Dermis blood vessel endothelial cell (primary cell): ENCODE measurements at regions not wholly inside any gene's neighbourhood (a gene's known extent, or its start where the extent isn't known, plus 50 kb on each side); places are given as distances from the start of the nearest gene placed in this dataset.

Experiments used
- DNase-seq: peaks from one replicate; pipeline ENCODE4 v3.0.0; 2010

DNA sequence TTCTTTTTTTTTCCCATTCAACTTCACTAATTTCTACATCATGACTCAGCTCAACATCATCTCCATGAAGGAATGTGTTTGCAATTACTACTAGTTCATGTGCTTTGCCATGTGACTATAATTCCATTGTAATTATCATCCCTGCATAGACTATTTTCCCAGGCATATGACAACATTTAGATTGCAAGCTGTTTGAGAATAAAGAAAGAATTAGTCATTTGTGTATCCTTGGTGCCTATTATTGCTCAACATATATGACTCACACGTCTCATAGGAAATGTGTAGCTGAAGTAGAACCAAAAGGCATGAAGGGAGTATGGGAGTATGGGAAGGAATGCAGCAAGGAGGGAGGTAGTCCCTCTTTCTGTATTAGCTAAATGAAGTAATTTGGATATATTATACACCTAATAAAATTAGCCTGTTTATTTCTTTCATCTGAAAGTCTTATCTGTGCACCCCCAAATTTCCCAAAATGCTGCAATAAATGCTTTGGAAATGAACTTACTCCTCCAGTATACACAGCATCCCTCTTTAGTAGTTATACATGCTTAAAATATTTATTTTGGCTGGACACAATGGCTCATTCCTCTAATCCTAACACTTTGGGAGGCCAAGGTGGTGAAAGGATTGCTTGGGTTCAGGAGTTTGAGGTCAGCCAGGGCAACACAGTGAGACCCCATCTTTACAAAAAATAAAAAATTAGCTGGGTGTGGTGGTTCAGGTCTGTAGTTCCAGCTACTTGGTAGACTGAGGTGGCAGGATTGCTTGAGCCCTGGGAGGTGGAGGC is 316.9 kb upstream of the ADGRL4 start:
- peak; percentile 33 for DNase-seq

- no peak for DNase-seq
Observed at GRCh38 chr1:79322511-79323027, 316.0 kb upstream of the ADGRL4 start.

DNA sequence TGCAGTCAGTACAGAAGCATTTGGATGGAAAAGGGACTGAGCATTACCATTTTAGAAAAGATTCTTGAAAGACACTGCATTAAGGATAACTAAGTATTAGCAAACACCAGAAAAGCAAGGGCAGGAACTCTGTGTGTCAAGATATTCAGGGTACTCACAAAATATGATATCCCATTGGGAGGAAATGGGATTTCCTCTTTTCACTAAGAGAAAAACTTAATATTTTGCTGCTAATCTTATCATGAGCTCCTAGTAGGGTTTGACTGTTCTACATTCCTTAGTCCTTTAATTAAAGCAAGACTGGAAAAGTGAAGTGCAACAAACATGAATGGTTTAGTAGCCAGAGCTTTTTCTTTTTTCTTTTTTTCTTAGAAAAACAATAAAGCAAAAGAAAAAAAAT is 305.9 kb upstream of the ADGRL4 start:
- DNase-seq = no peak

DNA sequence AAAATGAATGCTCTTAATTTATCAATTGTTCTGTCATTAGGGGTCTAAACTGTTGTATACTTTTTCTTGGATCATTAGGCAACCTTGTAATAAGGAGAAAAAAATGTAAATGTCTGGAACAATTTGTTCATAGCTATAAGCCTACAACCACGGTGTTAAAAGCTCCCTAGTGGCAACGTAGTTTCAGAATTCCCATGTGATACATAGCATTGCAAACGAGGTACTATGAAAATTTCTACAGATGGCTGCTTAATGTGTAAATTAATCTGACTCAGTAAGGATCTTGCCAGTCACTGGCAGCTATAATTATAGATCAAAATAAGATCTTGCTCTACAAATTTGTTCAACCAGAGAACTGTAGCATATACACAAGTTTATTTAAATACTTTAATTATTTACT is 304.1 kb upstream of the ADGRL4 start:
- DNase-seq = no peak

DNA sequence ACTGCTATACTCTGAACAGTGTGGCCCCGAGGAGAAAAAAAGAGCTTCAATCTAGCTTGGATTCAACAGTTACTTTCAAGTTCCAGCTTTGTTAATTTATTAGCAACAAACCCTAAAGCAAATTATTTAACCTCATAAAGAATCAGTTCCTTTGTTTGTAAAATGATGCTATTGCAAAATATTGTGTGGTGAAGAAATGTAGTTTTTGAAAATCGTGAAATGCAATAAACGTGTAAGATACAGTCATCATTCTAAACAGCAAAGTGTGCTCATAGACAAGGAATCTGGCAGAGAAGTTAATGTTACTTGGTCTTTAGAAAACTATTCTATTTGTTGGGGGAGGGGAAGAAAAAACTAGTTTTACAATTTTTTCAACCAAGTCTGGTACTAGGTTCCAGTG is 297.6 kb upstream of the ADGRL4 start:
- no peak for DNase-seq

DNA sequence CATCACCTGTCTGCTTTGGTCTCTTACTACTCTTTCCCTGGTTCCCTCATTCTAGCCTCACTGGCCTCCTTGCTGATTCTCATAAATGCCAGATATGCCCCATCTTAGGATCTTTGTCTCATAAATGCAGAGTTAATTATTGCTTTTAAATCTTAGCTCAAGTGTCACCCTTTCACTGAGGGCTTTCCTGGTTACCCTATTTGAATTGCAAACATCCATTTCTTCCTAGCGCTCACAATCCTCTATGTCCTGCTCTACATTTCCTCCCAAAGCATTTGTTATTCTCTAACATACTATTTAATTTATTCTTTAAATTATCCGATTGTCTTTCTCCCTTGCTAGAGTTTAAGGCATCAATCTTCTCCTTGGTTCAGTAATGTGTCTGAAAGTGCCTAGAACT is 296.5 kb upstream of the ADGRL4 start:
- DNase-seq = no peak

GRCh38 chr1:79302380-79302930 is 295.9 kb upstream of the ADGRL4 start:
- no peak for DNase-seq

DNA sequence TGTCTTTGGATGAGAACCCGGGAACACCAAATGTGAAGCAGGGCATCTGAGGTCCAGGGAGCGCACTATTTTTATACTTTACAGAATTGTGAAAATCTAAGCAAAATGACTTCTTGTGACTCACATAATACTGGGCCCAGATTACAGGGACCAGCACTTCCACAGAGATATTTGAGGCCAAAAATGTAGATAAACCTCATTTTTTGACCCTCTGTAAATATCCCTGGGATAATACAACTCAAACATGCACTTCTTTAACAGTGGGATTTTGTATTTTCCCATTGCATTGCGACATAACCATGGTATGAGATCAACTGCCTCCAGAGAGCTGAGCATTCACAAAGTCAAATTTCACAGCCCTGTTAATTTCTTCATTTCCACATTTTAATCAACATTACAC is 289.4 kb upstream of the ADGRL4 start:
- no peak for DNase-seq

GRCh38 chr1:79293611-79294010 is 287.1 kb upstream of the ADGRL4 start:
- DNase-seq = peak; percentile 72

GRCh38 chr1:79290927-79291474 is 284.5 kb upstream of the ADGRL4 start:
- DNase-seq = no peak

DNA sequence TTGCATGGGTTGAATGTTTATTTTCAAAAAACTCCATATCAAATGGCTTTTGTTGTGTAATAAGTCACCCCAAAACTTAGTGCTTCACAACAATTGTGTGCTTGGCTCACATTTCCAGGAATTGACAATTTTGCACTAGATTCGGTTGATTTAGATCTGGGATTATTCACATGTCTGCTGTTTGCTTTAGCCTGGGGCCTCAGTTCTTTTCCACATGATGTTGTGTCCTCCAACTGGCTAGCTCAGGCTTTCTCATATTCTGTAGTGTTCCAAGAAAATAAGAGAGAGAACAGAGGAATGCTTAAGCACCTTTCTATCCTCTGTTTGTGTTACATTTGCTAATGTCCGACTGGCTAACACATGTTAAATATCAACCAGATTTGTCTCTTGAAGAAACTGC is 281.5 kb upstream of the ADGRL4 start:
- DNase-seq = no peak

- no peak for DNase-seq
Observed at GRCh38 chr1:79285667-79286066, 279.1 kb upstream of the ADGRL4 start.

GRCh38 chr1:79283451-79283850 is 276.9 kb upstream of the ADGRL4 start:
- no peak for DNase-seq

DNA sequence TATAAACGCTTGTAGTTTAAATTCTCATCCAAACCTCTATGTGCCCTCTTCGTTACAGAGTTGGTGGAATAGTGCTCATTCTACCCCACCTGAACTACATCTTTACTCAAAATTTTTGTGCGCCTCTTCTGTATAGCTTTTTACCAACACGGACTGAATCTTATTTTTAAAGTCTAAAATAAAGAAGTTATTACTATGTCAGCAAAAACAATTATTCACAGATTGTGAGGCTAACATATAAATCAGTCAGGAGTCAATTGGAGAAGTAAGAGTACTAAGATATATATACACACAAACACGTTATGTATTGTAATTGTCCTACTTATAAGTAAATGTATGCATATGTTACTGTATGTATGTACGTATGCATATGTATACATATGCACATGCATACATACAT is 274.9 kb upstream of the ADGRL4 start:
- DNase-seq = no peak

- DNase-seq = no peak
Observed at GRCh38 chr1:79271759-79272158, 265.2 kb upstream of the ADGRL4 start.

DNA sequence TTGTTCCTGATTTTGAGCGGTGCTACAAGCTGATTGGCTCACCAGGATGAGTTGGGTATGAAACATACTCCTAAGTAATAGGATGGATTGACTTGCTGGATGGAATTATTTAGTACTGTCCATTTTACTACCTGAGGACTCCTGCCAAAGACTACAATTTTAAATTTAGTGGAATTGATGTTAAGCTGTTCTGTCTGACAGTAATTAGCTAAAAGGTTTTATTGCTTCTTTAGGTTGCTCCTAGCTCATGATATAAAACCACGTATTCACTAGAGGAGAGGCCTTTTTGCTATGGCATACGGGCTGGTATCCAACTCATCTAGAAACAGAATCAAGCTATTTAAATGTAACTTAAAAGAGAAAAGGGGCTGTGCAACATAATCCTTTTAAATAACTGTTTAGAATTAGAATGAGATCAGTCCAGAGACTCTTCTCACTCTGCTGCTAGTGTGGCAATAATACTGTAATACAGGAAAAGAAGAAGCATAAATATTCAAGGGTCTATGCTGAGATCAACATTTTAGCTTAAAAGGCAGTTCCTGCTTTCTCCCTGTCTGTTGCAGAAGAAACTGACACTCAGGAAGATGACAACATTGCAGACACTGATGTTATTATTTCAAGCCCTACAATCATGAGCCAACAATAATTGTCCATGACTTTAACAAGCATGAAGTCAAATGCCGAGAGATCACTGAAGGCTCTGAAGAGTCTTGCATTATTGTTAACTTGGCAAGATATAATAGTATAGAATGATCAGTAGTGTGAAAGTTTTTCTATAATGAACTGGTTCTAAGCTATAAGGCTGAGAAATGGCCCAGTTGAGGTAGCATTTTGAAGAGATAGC is 258.7 kb upstream of the ADGRL4 start:
- DNase-seq = no peak

- DNase-seq = no peak
Observed at GRCh38 chr1:79264285-79264684, 257.8 kb upstream of the ADGRL4 start.

DNA sequence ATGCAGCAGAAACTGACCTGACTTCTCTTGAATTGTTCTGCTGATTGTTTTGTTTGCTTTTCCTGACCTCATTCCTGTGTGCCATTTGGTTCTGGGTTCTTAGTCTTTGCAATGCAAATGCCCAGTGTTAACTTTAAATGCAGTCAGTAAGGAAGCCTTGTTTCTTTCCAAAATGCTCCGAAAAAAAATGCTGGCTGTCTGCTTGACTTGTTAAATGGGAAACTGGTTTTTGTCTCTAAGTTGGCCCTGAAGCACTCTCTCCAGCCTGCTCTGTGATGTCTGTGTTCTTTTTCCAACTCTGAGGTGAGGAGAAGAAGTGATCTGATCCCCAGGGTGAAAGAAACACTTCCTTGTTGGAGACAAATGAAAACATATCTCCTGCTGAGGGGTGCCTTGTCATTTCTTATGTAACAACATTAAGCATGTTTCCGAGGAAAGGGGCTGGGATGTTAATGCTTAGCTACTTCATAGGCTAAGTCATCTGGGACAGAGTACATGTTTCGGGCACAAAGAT is 256.3 kb upstream of the ADGRL4 start:
- no peak for DNase-seq

- peak; percentile 59 for DNase-seq
Observed at GRCh38 chr1:79259390-79260336, 253.1 kb upstream of the ADGRL4 start.

GRCh38 chr1:79255421-79255820 is 248.9 kb upstream of the ADGRL4 start:
- no peak for DNase-seq

- no peak for DNase-seq
Observed at GRCh38 chr1:79252598-79252997, 246.1 kb upstream of the ADGRL4 start.

DNA sequence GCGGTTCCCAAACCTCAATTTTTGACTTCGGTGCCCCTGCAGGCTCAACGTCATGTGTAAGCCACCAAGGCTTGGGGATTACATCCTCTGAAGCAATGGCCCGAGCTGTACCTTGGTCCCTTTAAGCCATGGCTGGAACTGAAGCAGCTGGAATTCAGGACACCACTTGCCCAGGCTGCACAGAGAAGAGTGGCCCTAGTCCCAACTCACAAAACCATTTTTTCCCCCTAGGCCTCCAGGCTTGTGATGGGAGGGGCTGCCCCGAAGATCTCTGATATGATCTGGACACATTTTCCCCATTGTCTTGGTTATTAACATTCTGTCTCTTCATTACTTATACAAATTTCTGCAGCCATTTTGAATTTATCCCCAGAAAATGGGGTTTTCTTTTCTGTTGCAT is 233.3 kb upstream of the ADGRL4 start:
- DNase-seq = no peak
